H9 (cell line): ENCODE measurements at regions not wholly inside any gene's neighbourhood (a gene's known extent, or its start where the extent isn't known, plus 50 kb on each side); places are given as distances from the start of the nearest gene placed in this dataset.

Experiments
- DNase-seq: peaks from one replicate; pipeline ENCODE4 v3.0.0-alpha.2; 2017
- H2AFZ ChIP-seq: one replicate; pipeline ENCODE4 v1.6.1; 2013; ENCODE audit warnings: mild to moderate bottlenecking, low read length, control low read depth, moderate library complexity
- H2AK5ac ChIP-seq: 2 replicates; pipeline ENCODE4 v1.6.1; 2013; ENCODE audit warnings: low read length, control low read depth, mixed read lengths; ENCODE audit not compliant: insufficient read length
- H2BK120ac ChIP-seq: one replicate; pipeline ENCODE4 v1.6.1; 2013; ENCODE audit warnings: low read depth, mild to moderate bottlenecking, low read length, control low read depth, inconsistent platforms; ENCODE audit not compliant: poor library complexity, severe bottlenecking
- H2BK12ac ChIP-seq: 2 replicates; pipeline ENCODE4 v1.6.1; 2013; ENCODE audit warnings: low read length, control low read depth, mixed read lengths, low read depth; ENCODE audit not compliant: insufficient read length
- H2BK15ac ChIP-seq: 2 replicates; pipeline ENCODE4 v1.6.1; 2013; ENCODE audit warnings: low read depth, low read length, control low read depth
- H2BK20ac ChIP-seq: one replicate; pipeline ENCODE4 v1.6.1; 2013; ENCODE audit warnings: low read depth, mild to moderate bottlenecking, low read length, control low read depth, inconsistent platforms; ENCODE audit not compliant: poor library complexity, severe bottlenecking
- H2BK5ac ChIP-seq: 2 replicates; pipeline ENCODE4 v1.6.1; 2013; ENCODE audit warnings: low read length, control low read depth, mixed read lengths; ENCODE audit not compliant: insufficient read length
- H3K14ac ChIP-seq: 2 replicates; pipeline ENCODE4 v1.6.1; 2013; ENCODE audit warnings: low read length, control low read depth; ENCODE audit not compliant: insufficient read depth
- H3K18ac ChIP-seq: 2 replicates; pipeline ENCODE4 v1.6.1; 2013; ENCODE audit warnings: low read depth, mild to moderate bottlenecking, mixed read lengths, low read length, control low read depth; ENCODE audit not compliant: insufficient read length
- H3K23ac ChIP-seq: 2 replicates; pipeline ENCODE4 v1.6.1; 2013; ENCODE audit warnings: low read length, control low read depth, mixed read lengths, low read depth; ENCODE audit not compliant: insufficient read length
- H3K23me2 ChIP-seq: 2 replicates; pipeline ENCODE4 v1.6.1; 2013; ENCODE audit warnings: low read depth, mild to moderate bottlenecking, mixed read lengths, low read length, control low read depth; ENCODE audit not compliant: insufficient read length, poor library complexity, severe bottlenecking
- H3K27ac ChIP-seq: 2 replicates; pipeline ENCODE4 v1.5.1; 2013; ENCODE audit warnings: low read length, control low read depth, mixed read lengths, low read depth; ENCODE audit not compliant: insufficient read length
- H3K27me3 ChIP-seq: 2 replicates; pipeline ENCODE4 v1.6.1; 2013; ENCODE audit warnings: low read length, control low read depth, inconsistent platforms; ENCODE audit not compliant: insufficient read depth
- H3K4ac ChIP-seq: 2 replicates; pipeline ENCODE4 v1.6.1; 2013; ENCODE audit warnings: low read depth, mild to moderate bottlenecking, control low read depth, inconsistent platforms, low read length, moderate library complexity
- H3K4me1 ChIP-seq: 2 replicates; pipeline ENCODE4 v1.6.1; 2013; ENCODE audit warnings: low read length, control low read depth, inconsistent platforms; ENCODE audit not compliant: insufficient read depth
- H3K4me2 ChIP-seq: 2 replicates; pipeline ENCODE4 v1.6.1; 2013; ENCODE audit warnings: low read length, control low read depth, mixed read lengths; ENCODE audit not compliant: insufficient read length, insufficient read depth
- H3K56ac ChIP-seq: 2 replicates; pipeline ENCODE4 v1.6.1; 2013; ENCODE audit warnings: low read depth, mild to moderate bottlenecking, mixed read lengths, low read length, control low read depth; ENCODE audit not compliant: insufficient read length
- H3K79me1 ChIP-seq: 2 replicates; pipeline ENCODE4 v1.6.1; 2013; ENCODE audit warnings: low read depth, mild to moderate bottlenecking, moderate library complexity, low read length, control low read depth, inconsistent platforms; ENCODE audit not compliant: insufficient read depth, poor library complexity, severe bottlenecking
- H3K79me2 ChIP-seq: 2 replicates; pipeline ENCODE4 v1.6.1; 2013; ENCODE audit warnings: low read length, control low read depth, inconsistent platforms; ENCODE audit not compliant: insufficient read depth
- H3K9ac ChIP-seq: 2 replicates; pipeline ENCODE4 v1.6.1; 2013; ENCODE audit warnings: low read length, control low read depth, mixed read lengths; ENCODE audit not compliant: insufficient read length; ENCODE audit errors: extremely low read depth
- H3K9me3 ChIP-seq: one replicate; pipeline ENCODE4 v1.6.1; 2013; ENCODE audit warnings: low read depth, low read length, inconsistent platforms; ENCODE audit not compliant: control insufficient read depth
- H3T11ph ChIP-seq: one replicate; pipeline ENCODE4 v1.6.1; 2013; ENCODE audit warnings: mild to moderate bottlenecking, low read length, control low read depth, inconsistent platforms
- H4K20me1 ChIP-seq: one replicate; pipeline ENCODE4 v1.6.1; 2013; ENCODE audit not compliant: control insufficient read depth, insufficient read length, insufficient read depth
- H4K5ac ChIP-seq: 2 replicates; pipeline ENCODE4 v1.6.1; 2013; ENCODE audit warnings: low read depth, mild to moderate bottlenecking, mixed read lengths, low read length, control low read depth; ENCODE audit not compliant: insufficient read length
- H4K8ac ChIP-seq: replicated peaks from 2 replicates; pipeline ENCODE4 v1.6.1; 2013; ENCODE audit warnings: low read length, control low read depth, mixed read lengths, low read depth; ENCODE audit not compliant: insufficient read length
- H4K91ac ChIP-seq: 2 replicates; pipeline ENCODE4 v1.6.1; 2013; ENCODE audit warnings: low read depth, mild to moderate bottlenecking, moderate library complexity, mixed read lengths, low read length, control low read depth; ENCODE audit not compliant: insufficient read length
- H3K27ac Mint-ChIP-seq, 3 experiments: 2 replicates in 2 of 3; 3 replicates in 1 of 3; pipeline ENCODE4 v1.8.0; 2020 to 2021; ENCODE audit warnings: mixed read lengths in 3 of 3, mild to moderate bottlenecking in 1 of 3, moderate library complexity in 1 of 3
- H3K27me3 Mint-ChIP-seq: 2 replicates; pipeline ENCODE4 v1.8.0; 2021; ENCODE audit warnings: low read depth, mild to moderate bottlenecking, moderate library complexity, mixed read lengths
- H3K36me3 Mint-ChIP-seq, 3 experiments: 2 replicates in 2 of 3; 3 replicates in 1 of 3; pipeline ENCODE4 v1.8.0; 2020 to 2021; ENCODE audit warnings: low read depth in 3 of 3, mixed read lengths in 3 of 3; ENCODE audit not compliant: insufficient read depth in 1 of 3
- H3K4me1 Mint-ChIP-seq, 2 experiments: 2 replicates each; pipeline ENCODE4 v1.8.0; 2020; ENCODE audit warnings: mixed read lengths in 2 of 2
- H3K4me3 Mint-ChIP-seq, 2 experiments: 2 replicates in 1 of 2; 3 replicates in 1 of 2; pipeline ENCODE4 v1.8.0; 2020 to 2021; ENCODE audit warnings: mild to moderate bottlenecking in 2 of 2, mixed read lengths in 2 of 2, moderate library complexity in 1 of 2
- H3K9me3 Mint-ChIP-seq, 2 experiments: 2 replicates in 1 of 2; 3 replicates in 1 of 2; pipeline ENCODE4 v1.8.0; 2020; ENCODE audit warnings: mild to moderate bottlenecking in 2 of 2, mixed read lengths in 2 of 2, moderate library complexity in 1 of 2
- WGBS: extraction: QIAGEN DNeasy Blood & Tissue Kit; methylation state at CpG from one replicate; pipeline ENCODE4 v1.1.7; 2013; ENCODE audit warnings: missing lambda C conversion rate, low lambda C conversion rate, mixed read lengths; ENCODE audit not compliant: insufficient read length; ENCODE audit errors: extremely low coverage; 5-methylcytosine and 5-hydroxymethylcytosine counted together
- TF ChIP-seq, protein P1 (sequence below): fragments of 200-600 bp; sonication (generic); conservative IDR thresholded peaks from 3 replicates; pipeline ENCODE4 v1.8.0; 2021; ENCODE audit warnings: antibody characterized with exemption, mild to moderate bottlenecking

DNA sequence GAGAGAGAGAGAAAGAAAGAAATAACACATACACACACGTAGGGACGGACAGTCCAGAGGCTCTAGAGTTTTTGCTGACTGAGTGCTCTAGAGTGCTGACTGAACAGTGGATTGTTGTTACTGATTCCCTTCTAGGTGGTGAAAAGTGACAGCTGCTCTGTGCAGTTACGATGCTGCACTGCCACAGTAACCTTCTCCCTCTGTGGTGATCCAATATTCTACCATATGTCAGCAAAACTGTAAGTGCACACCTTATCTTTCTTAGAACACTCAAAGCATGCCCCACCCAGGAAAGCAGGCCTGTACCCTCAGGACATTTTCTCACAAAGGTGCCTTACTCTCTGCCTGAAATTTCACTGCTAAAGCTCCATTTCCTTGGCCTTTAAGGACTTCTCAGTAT, 1023.5 kb downstream of the TYW1 start:
- no peaks in the 10 kb centered on the region for H3K36me3 Mint-ChIP-seq
- H3K27ac ChIP-seq: no peak overlapping the region
- no peak overlapping the region for H3K27ac Mint-ChIP-seq
- no peak overlapping the region for H3K4me2 ChIP-seq
- no peaks in the 10 kb centered on the region for H3K79me1 ChIP-seq
- H2BK5ac ChIP-seq: no peak overlapping the region
- H3K79me2 ChIP-seq: no peaks in the 10 kb centered on the region
- no peak overlapping the region for H2BK12ac ChIP-seq
- H3K4me1 Mint-ChIP-seq: peaks cover 12 to 17% of the 10 kb centered on the region in 2 experiments
- H3K18ac ChIP-seq: no peak overlapping the region
- H3T11ph ChIP-seq: no peak overlapping the region
- H3K27me3 ChIP-seq: no peaks in the 10 kb centered on the region
- H4K8ac ChIP-seq: no peak overlapping the region
- no peak overlapping the region for H4K5ac ChIP-seq
- no peaks in the 10 kb centered on the region for H4K20me1 ChIP-seq
- H2BK120ac ChIP-seq: no peak overlapping the region
- H2BK20ac ChIP-seq: no peak overlapping the region
- no peak overlapping the region for H2AK5ac ChIP-seq
- peaks cover 23% of the 10 kb centered on the region for H3K27me3 Mint-ChIP-seq
- H3K23me2 ChIP-seq: no peaks in the 10 kb centered on the region
- no peak overlapping the region for H2AFZ ChIP-seq
- peaks cover 3% of the 10 kb centered on the region; the same call in 1 of the 2 replicates for H3K4me1 ChIP-seq
- H3K14ac ChIP-seq: no peak overlapping the region
- no peaks in the 10 kb centered on the region for H3K9me3 Mint-ChIP-seq
- no peak overlapping the region for H2BK15ac ChIP-seq
- H3K9me3 ChIP-seq: no peaks in the 10 kb centered on the region
- H4K91ac ChIP-seq: no peak overlapping the region
- TF ChIP-seq, protein P1, sequence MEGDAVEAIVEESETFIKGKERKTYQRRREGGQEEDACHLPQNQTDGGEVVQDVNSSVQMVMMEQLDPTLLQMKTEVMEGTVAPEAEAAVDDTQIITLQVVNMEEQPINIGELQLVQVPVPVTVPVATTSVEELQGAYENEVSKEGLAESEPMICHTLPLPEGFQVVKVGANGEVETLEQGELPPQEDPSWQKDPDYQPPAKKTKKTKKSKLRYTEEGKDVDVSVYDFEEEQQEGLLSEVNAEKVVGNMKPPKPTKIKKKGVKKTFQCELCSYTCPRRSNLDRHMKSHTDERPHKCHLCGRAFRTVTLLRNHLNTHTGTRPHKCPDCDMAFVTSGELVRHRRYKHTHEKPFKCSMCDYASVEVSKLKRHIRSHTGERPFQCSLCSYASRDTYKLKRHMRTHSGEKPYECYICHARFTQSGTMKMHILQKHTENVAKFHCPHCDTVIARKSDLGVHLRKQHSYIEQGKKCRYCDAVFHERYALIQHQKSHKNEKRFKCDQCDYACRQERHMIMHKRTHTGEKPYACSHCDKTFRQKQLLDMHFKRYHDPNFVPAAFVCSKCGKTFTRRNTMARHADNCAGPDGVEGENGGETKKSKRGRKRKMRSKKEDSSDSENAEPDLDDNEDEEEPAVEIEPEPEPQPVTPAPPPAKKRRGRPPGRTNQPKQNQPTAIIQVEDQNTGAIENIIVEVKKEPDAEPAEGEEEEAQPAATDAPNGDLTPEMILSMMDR: no peak
- no CpG with 5 or more reads among the region's 3 CpGs for WGBS
- no peak overlapping the region for H3K23ac ChIP-seq
- no peak overlapping the region for H3K56ac ChIP-seq
- DNase-seq: no peak
- H3K4me3 Mint-ChIP-seq: no peak overlapping the region
- H3K4ac ChIP-seq: no peak overlapping the region
- H3K9ac ChIP-seq: no peak overlapping the region
